Esophagus muscularis mucosa (tissue), 4 donors: ENCODE measurements at regions not wholly inside any gene's neighbourhood (a gene's known extent, or its start where the extent isn't known, plus 50 kb on each side); places are given as distances from the start of the nearest gene placed in this dataset.

Experiments
- CTCF ChIP-seq, 3 experiments: fragments of 200-600 bp in 2 of 3; fragments of 450-650 bp in 1 of 3; sonication (generic) in 2 of 3; IDR thresholded peaks; one replicate each; pipeline ENCODE4 v1.5.1; 2017 to 2019; ENCODE audit warnings: antibody characterized with exemption in 3 of 3, mild to moderate bottlenecking in 2 of 3, moderate library complexity in 1 of 3
- EP300 ChIP-seq: sonication (generic); formaldehyde crosslinking; IDR thresholded peaks from one replicate; pipeline ENCODE4 v1.6.1; 2017; ENCODE audit warnings: antibody characterized with exemption
- POLR2A ChIP-seq: fragments of 450-650 bp; IDR thresholded peaks from one replicate; pipeline ENCODE4 v1.6.1; 2017; ENCODE audit warnings: antibody characterized with exemption, moderate library complexity, mild to moderate bottlenecking, low read depth

DNA sequence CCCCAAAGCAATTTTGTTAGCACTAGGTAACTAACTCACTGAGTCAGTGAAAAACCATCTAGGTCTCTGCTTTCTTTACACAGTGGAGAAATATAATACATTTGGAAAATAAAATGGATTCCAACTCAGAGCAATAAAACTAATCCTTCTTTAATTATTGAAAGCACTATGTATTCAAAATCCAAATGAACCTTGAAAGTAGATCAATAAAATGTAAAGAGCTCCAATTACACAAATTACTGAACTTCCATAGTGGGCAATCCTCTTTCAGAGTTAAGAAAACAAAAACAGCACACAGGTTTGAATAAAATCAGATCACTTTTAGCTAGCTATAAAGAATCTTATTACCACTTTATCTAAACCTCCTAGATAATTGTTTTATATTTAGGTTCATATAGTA, 208.1 kb downstream of the NR4A2 start:
- no peak for TF ChIP-seq CTCF (IDR thresholded peaks at IDR 0.05)
- no peak for TF ChIP-seq POLR2A
- no peak for TF ChIP-seq EP300
